Heart right ventricle (tissue), 16 donors: ENCODE measurements at regions not wholly inside any gene's neighbourhood (a gene's known extent, or its start where the extent isn't known, plus 50 kb on each side); places are given as distances from the start of the nearest gene placed in this dataset.

Experiments used
- ATAC-seq, 8 donors: fragments of 200-7000 bp; cut with Tn5 transposase; one replicate each; pipeline ENCODE4 v1.9.1; 2020; ENCODE audit warnings: mild to moderate bottlenecking in 8 of 8, moderate library complexity in 8 of 8, moderate number of reproducible peaks in 1 of 8
- DNase-seq, 2 donors: peaks; one replicate each; pipeline ENCODE4 v3.0.0-alpha.2; 2020
- H3K27ac ChIP-seq, 10 donors: fragments of 200-600 bp; sonication (generic) in 2 of 10; one replicate each; pipeline versions ENCODE4 v1.5.0 to v1.8.0; 2020 to 2022; ENCODE audit warnings: mild to moderate bottlenecking in 3 of 10
- H3K27me3 ChIP-seq, 7 donors: fragments of 200-600 bp; one replicate each; pipeline ENCODE4 v1.8.0; 2021 to 2022; ENCODE audit warnings: mild to moderate bottlenecking in 2 of 7
- H3K36me3 ChIP-seq, 9 donors: fragments of 200-600 bp; sonication (generic) in 1 of 9; one replicate each; pipeline versions ENCODE4 v1.5.0 to v1.8.0; 2020 to 2022; ENCODE audit warnings: mild to moderate bottlenecking in 2 of 9
- H3K4me1 ChIP-seq, 9 donors: fragments of 200-600 bp; sonication (generic) in 1 of 9; one replicate each; pipeline versions ENCODE4 v1.5.0 to v1.8.0; 2020 to 2022; ENCODE audit warnings: mild to moderate bottlenecking in 4 of 9
- H3K4me3 ChIP-seq, 10 donors: fragments of 200-600 bp; sonication (generic) in 2 of 10; one replicate each; pipeline versions ENCODE4 v1.5.0 to v1.8.0; 2020 to 2022; ENCODE audit warnings: mild to moderate bottlenecking in 7 of 10, moderate library complexity in 2 of 10
- H3K9me3 ChIP-seq, 11 donors: fragments of 200-600 bp in 10 of 11; sonication (generic) in 2 of 11; one replicate each; pipeline versions ENCODE4 v1.5.0 to v1.8.0; 2013 to 2022; ENCODE audit warnings: mild to moderate bottlenecking in 2 of 11, control low read depth in 1 of 11, moderate library complexity in 1 of 11
- CTCF ChIP-seq, 9 donors: fragments of 200-600 bp; sonication (generic) in 2 of 9; IDR thresholded peaks; one replicate each; pipeline versions ENCODE4 v1.5.0 to v1.8.0; 2021 to 2022; ENCODE audit warnings: antibody characterized with exemption in 9 of 9, mild to moderate bottlenecking in 5 of 9, moderate library complexity in 1 of 9
- WGBS, 2 donors: extraction: QIAGEN DNeasy Blood & Tissue Kit; methylation state at CpG; one replicate each; pipeline ENCODE4 v1.1.7; 2013; ENCODE audit warnings: inconsistent platforms in 1 of 2; 5-methylcytosine and 5-hydroxymethylcytosine counted together
- intact Hi-C, 10 donors: fragments of 100-400 bp; cut with DNase I; formaldehyde crosslinking; loops; one replicate each; pipeline versions ENCODE4 v1.11.1 to v1.14.2; 2022
- donor health status: Arrhythmogenic right ventricular cardiomyopathy.
- donor health status: ischemic (EF 13 %, LVEDD 7.1; RV severe dilation, severe dysfunction).
- donor health status: healthy with polysubstance abuse.
- donor health status: DM: no; HTN: yes; CAD: no.
- donor health status: DM: no; HTN: no; CAD: no.
- donor health status: ischemic (EF 25% LVEDD 6.9; RV normal size, moderate dysfunction).
- donor health status: ischemic (EF 25% LVEDD 5.7; RV mildly dilated, moderate dysfunction).
- donor health status: healthy.
- donor health status: DM: yes; HTN: yes; CAD: no.
- donor health status: Ischemic cardiomyopathy.
- donor health status: ischemic (EF 35%, LVEDD 5.7; RV mildly dilated, moderate dysfunction).
- donor health status: nonischemic (EF 11% LVEDD 7.7; RV severe dilation, severe dysfunction).
- donor health status: DM: yes; HTN: yes; CAD: no.
- donor health status: PGD.
- donor health status: ischemic (EF 29% LVEDD 5.4; RV normal size, mild dysfunction).
- donor health status: nonischemic (EF 23%, LVEDD 6.1; RV moderate dilation, normal function).

- TF ChIP-seq CTCF (IDR thresholded peaks at IDR 0.05) = peak in 5 of 9 donors; percentile 17 to 27 (median 20)
- no peaks in the 10 kb centered on the region for H3K27me3 ChIP-seq
- ATAC-seq (no peak), DNase-seq (no peak)
- intact Hi-C loops = loop anchor here in 1 of 10 donors (5.0 kb wide), 1 partner anchor 409 kb away; the partner anchor contains the start of gene CDH10
- H3K4me1 ChIP-seq = no peaks in the 10 kb centered on the region
- H3K36me3 ChIP-seq = no peaks in the 10 kb centered on the region
- 44 to 51% methylated on average over 4 of the region's 4 CpGs for WGBS, 2 donors
- no peaks in the 10 kb centered on the region for H3K9me3 ChIP-seq
- no peak overlapping the region for H3K4me3 ChIP-seq
- no peak overlapping the region for H3K27ac ChIP-seq
These were observed 411.8 kb downstream of the CDH10 start for GRCh38 chr5:24232929-24233498.

GRCh38 chr5:24235946-24236345, 408.8 kb downstream of the CDH10 start:
- no peaks in the 10 kb centered on the region for H3K36me3 ChIP-seq
- H3K4me1 ChIP-seq = peaks cover 0 to 4% (median 0%) of the 10 kb centered on the region in 9 donors
- H3K4me3 ChIP-seq = no peak overlapping the region
- no peak for TF ChIP-seq CTCF (IDR thresholded peaks at IDR 0.05)
- no peak for DNase-seq
- H3K9me3 ChIP-seq = no peaks in the 10 kb centered on the region
- H3K27me3 ChIP-seq = no peaks in the 10 kb centered on the region
- ATAC-seq = no peak
- intact Hi-C loops = no loop called here
- WGBS, 2 donors = 36 to 51% methylated on average over 2 of the region's 2 CpGs
- H3K27ac ChIP-seq = no peak overlapping the region

GRCh38 chr5:24245821-24246220, 399.0 kb downstream of the CDH10 start:
- Histone ChIP-seq H3K9me3 (peaks cover 0 to 5% (median 0%) of the 10 kb centered on the region in 11 donors), H3K27ac (no peak overlapping the region), H3K36me3 (no peaks in the 10 kb centered on the region), H3K4me3 (no peak overlapping the region), H3K4me1 (no peaks in the 10 kb centered on the region), H3K27me3 (no peaks in the 10 kb centered on the region)
- intact Hi-C loops = no loop called here
- 86 to 98% methylated on average over 1 of the region's 1 CpG for WGBS, 2 donors
- no peak for TF ChIP-seq CTCF (IDR thresholded peaks at IDR 0.05)
- ATAC-seq = no peak
- no peak for DNase-seq

- Histone ChIP-seq H3K4me3 (no peak overlapping the region), H3K27ac (no peak overlapping the region), H3K27me3 (no peaks in the 10 kb centered on the region), H3K9me3 (no peaks in the 10 kb centered on the region), H3K36me3 (no peaks in the 10 kb centered on the region), H3K4me1 (no peaks in the 10 kb centered on the region)
- intact Hi-C loops = no loop called here
- TF ChIP-seq CTCF (IDR thresholded peaks at IDR 0.05) = no peak
- DNase-seq = no peak
- WGBS, 2 donors = 80% methylated on average over 5 of the region's 5 CpGs
- no peak for ATAC-seq
These were observed 380.2 kb downstream of the CDH10 start for GRCh38 chr5:24264547-24264946.
